PC-3 (cell line): ENCODE measurements at regions not wholly inside any gene's neighbourhood (a gene's known extent, or its start where the extent isn't known, plus 50 kb on each side); places are given as distances from the start of the nearest gene placed in this dataset.

Experiments
- CTCF ChIP-seq: fragments of 300-600 bp; sonication (generic); conservative IDR thresholded peaks from 2 replicates; pipeline ENCODE4 v1.5.1; 2017; ENCODE audit warnings: antibody characterized with exemption, low read depth, mild to moderate bottlenecking, low read length
- EZH2 ChIP-seq: fragments of 300-600 bp; sonication (generic); IDR thresholded peaks from one replicate; pipeline ENCODE4 v1.6.1; 2017; ENCODE audit warnings: antibody characterized with exemption, mild to moderate bottlenecking, low read length; ENCODE audit not compliant: unreplicated experiment
- EZH2phosphoT487 ChIP-seq: fragments of 300-600 bp; sonication (generic); IDR thresholded peaks from 2 replicates; pipeline ENCODE4 v1.6.1; 2018; ENCODE audit warnings: mild to moderate bottlenecking, antibody characterized with exemption, low read length, borderline replicate concordance

GRCh38 chr9:75551861-75552260 lies 338.6 kb upstream of the PCSK5 start:
- TF ChIP-seq CTCF = no peak
- no peak for TF ChIP-seq EZH2
- TF ChIP-seq EZH2phosphoT487 = no peak
